OCI-LY7 (cell line): ENCODE measurements at regions not wholly inside any gene's neighbourhood (a gene's known extent, or its start where the extent isn't known, plus 50 kb on each side); places are given as distances from the start of the nearest gene placed in this dataset.
"Not testable (repeated sequence)": the region's sequence is repeated elsewhere in the genome, so short reads cannot be mapped to it uniquely, and the experiment has no call there.

Source experiments
- BruUV-seq: library from RNA; stranded (reverse); fragments of 400-500 nt; replicated peaks from 2 replicates; lab custom pipeline; 2021; lab: Mats Ljungman, UMichigan
- CTCF ChIA-PET: fragments of 300-600 bp; sonication (Branson Sonifier 250); formaldehyde crosslinking; loops from one replicate; lab custom pipeline; 2022; ENCODE audit warnings: antibody characterized with exemption; ENCODE audit not compliant: unreplicated experiment; lab: Charles Lee
- POLR2A ChIA-PET: fragments of 300-600 bp; sonication (Branson Sonifier 250); formaldehyde crosslinking; loops from one replicate; lab custom pipeline; 2022; ENCODE audit warnings: antibody characterized with exemption; lab: Charles Lee
- DNase-seq: peaks from one replicate; pipeline ENCODE4 v3.0.0-alpha.2; 2015; ENCODE audit warnings: low spot score
- H2AFZ ChIP-seq: fragments of 200-600 bp; sonication (generic), shearing (Covaris generic); 2 replicates; pipeline ENCODE4 v1.6.1; 2014; ENCODE audit warnings: mild to moderate bottlenecking, antibody characterized with exemption, low read length, moderate library complexity
- H3K27ac ChIP-seq: fragments of 200-600 bp; sonication (generic); 2 replicates; pipeline ENCODE4 v1.5.1; 2014; ENCODE audit warnings: mixed run types, low read depth, mild to moderate bottlenecking, moderate library complexity, low read length, inconsistent platforms; ENCODE audit not compliant: poor library complexity, severe bottlenecking
- H3K36me3 ChIP-seq: fragments of 200-600 bp; sonication (generic); 2 replicates; pipeline ENCODE4 v1.6.1; 2014; ENCODE audit warnings: mild to moderate bottlenecking, antibody characterized with exemption, low read length, moderate library complexity, mixed read lengths; ENCODE audit not compliant: insufficient read depth
- H3K4me1 ChIP-seq: fragments of 200-600 bp; sonication (generic); 2 replicates; pipeline ENCODE4 v1.5.1; 2014; ENCODE audit warnings: mild to moderate bottlenecking, low read length; ENCODE audit not compliant: insufficient read depth, poor library complexity, severe bottlenecking
- H3K4me2 ChIP-seq: fragments of 200-600 bp; sonication (generic); 2 replicates; pipeline ENCODE4 v1.6.1; 2014; ENCODE audit warnings: mild to moderate bottlenecking, low read length
- H3K4me3 ChIP-seq: fragments of 200-600 bp; sonication (generic); 2 replicates; pipeline ENCODE4 v1.5.1; 2014; ENCODE audit warnings: mild to moderate bottlenecking, low read depth, low read length; ENCODE audit not compliant: poor library complexity, severe bottlenecking
- H3K79me2 ChIP-seq: fragments of 200-600 bp; sonication (generic); 2 replicates; pipeline ENCODE4 v1.6.1; 2016; ENCODE audit warnings: low read depth, mild to moderate bottlenecking, low read length, moderate library complexity, mixed read lengths; ENCODE audit not compliant: insufficient read depth
- H3K9me2 ChIP-seq: fragments of 200-600 bp; sonication (generic); 2 replicates; pipeline ENCODE4 v1.6.1; 2016; ENCODE audit warnings: mild to moderate bottlenecking, low read length, mixed read lengths; ENCODE audit not compliant: insufficient read depth
- H3K9me3 ChIP-seq: fragments of 200-600 bp; sonication (generic); 2 replicates; pipeline ENCODE4 v1.6.1; 2014; ENCODE audit warnings: mild to moderate bottlenecking, mixed run types, low read length, mixed read lengths
- H4K20me1 ChIP-seq: fragments of 200-600 bp; sonication (generic); 2 replicates; pipeline ENCODE4 v1.6.1; 2014; ENCODE audit warnings: mild to moderate bottlenecking, antibody characterized with exemption, low read length, moderate library complexity, mixed read lengths; ENCODE audit not compliant: insufficient read depth
- CTCF ChIP-seq: fragments of 200-600 bp; sonication (generic); conservative IDR thresholded peaks from 2 replicates; pipeline ENCODE4 v1.5.1; 2014; ENCODE audit warnings: mild to moderate bottlenecking, antibody characterized with exemption, low read length, moderate library complexity, mixed read lengths
- EZH2phosphoT487 ChIP-seq: fragments of 200-600 bp; sonication (generic); IDR thresholded peaks from 2 replicates; pipeline ENCODE4 v1.6.1; 2018; ENCODE audit warnings: low read depth, borderline replicate concordance, mild to moderate bottlenecking, mixed run types, antibody characterized with exemption, low read length, moderate library complexity, mixed read lengths
- intact Hi-C: fragments of 100-400 bp; cut with micrococcal nuclease; formaldehyde crosslinking; loops from one replicate; pipeline ENCODE4 v1.10.0; 2022; ENCODE audit not compliant: unreplicated experiment

- DNase-seq = no peak
- no peak overlapping the region for H3K4me2 ChIP-seq
- no peak overlapping the region for H3K27ac ChIP-seq
- H3K4me3 ChIP-seq = no peak overlapping the region
- TF ChIP-seq CTCF (no peak), EZH2phosphoT487 (no peak)
- H4K20me1 ChIP-seq = no peaks in the 10 kb centered on the region
- H2AFZ ChIP-seq = no peak overlapping the region
- no peaks in the 10 kb centered on the region for H3K79me2 ChIP-seq
- POLR2A ChIA-PET = interaction anchor here (1.0 kb wide), 1 partner anchor 9 kb away, joined by 3 read pairs; no protein-coding TSS in a partner anchor
- CTCF ChIA-PET = no interaction called here
- intact Hi-C loops = no loop called here
- no peaks in the 10 kb centered on the region for H3K9me3 ChIP-seq
- H3K4me1 ChIP-seq = no peaks in the 10 kb centered on the region
- H3K9me2 ChIP-seq = no peaks in the 10 kb centered on the region
- no peaks in the 10 kb centered on the region for H3K36me3 ChIP-seq
- no TSS peak for BruUV-seq
Observed at GRCh38 chr2:62611854-62612253, 93.7 kb upstream of the EHBP1 start.

GRCh38 chr2:62605471-62605870, 99.5 kb upstream of the TMEM17 start:
- H3K79me2 ChIP-seq, H3K4me1 ChIP-seq, H3K27ac ChIP-seq, H3K9me2 ChIP-seq, DNase-seq, POLR2A ChIA-PET, CTCF ChIA-PET, H4K20me1 ChIP-seq, H2AFZ ChIP-seq, BruUV-seq, H3K9me3 ChIP-seq, H3K36me3 ChIP-seq, H3K4me2 ChIP-seq, H3K4me3 ChIP-seq, intact Hi-C loops: not testable (repeated sequence)

GRCh38 chr2:62604336-62604735, 98.3 kb upstream of the TMEM17 start:
- ChIA-PET POLR2A (no interaction called here), CTCF (no interaction called here)
- intact Hi-C loops = no loop called here
- Histone ChIP-seq H3K9me2 (no peaks in the 10 kb centered on the region), H4K20me1 (no peaks in the 10 kb centered on the region), H3K9me3 (no peaks in the 10 kb centered on the region), H2AFZ (no peak overlapping the region), H3K4me2 (no peak overlapping the region), H3K27ac (no peak overlapping the region), H3K4me1 (no peaks in the 10 kb centered on the region), H3K36me3 (no peaks in the 10 kb centered on the region), H3K79me2 (no peaks in the 10 kb centered on the region), H3K4me3 (no peak overlapping the region)
- no peak for DNase-seq
- BruUV-seq = no TSS peak
- TF ChIP-seq EZH2phosphoT487 (no peak), CTCF (no peak)
